ENCODE measurements at regions not wholly inside any gene's neighbourhood (a gene's known extent, or its start where the extent isn't known, plus 50 kb on each side); places are given as distances from the start of the nearest gene placed in this dataset.

GRCh38 chr3:5293207-5293606 is 105.7 kb downstream of the EDEM1 start:
- no peak for ATAC-seq
- peaks cover 0 to 10% (median 0%) of the 10 kb centered on the region in 12 donors for H3K9me3 ChIP-seq
- H3K36me3 ChIP-seq: no peaks in the 10 kb centered on the region
- H3K27ac ChIP-seq: no peak overlapping the region
- intact Hi-C loops (cut with DNase I): no loop called here
- H3K4me3 ChIP-seq: no peak overlapping the region
- TF ChIP-seq CTCF (IDR thresholded peaks at IDR 0.05) (no peak), POLR2A (IDR thresholded peaks at IDR 0.05) (no peak)
- 43 to 62% (median 58%) methylated on average over 2 of the region's 2 CpGs for WGBS, 4 donors
- no peaks in the 10 kb centered on the region for H3K27me3 ChIP-seq
- no peak for DNase-seq
- peaks cover 0 to 4% (median 0%) of the 10 kb centered on the region in 12 donors for H3K4me1 ChIP-seq

GRCh38 chr3:5294356-5294755 is 106.8 kb downstream of the EDEM1 start:
- WGBS, 4 donors: 86 to 94% (median 90%) methylated on average over 4 of the region's 4 CpGs
- TF ChIP-seq POLR2A (IDR thresholded peaks at IDR 0.05): no peak
- no peak for TF ChIP-seq CTCF (IDR thresholded peaks at IDR 0.05)
- no peak for DNase-seq

GRCh38 chr3:5295191-5295690 is 107.7 kb downstream of the EDEM1 start:
- peaks cover 0 to 5% (median 0%) of the 10 kb centered on the region in 12 donors for H3K9me3 ChIP-seq
- intact Hi-C loops (cut with DNase I): no loop called here
- no peaks in the 10 kb centered on the region for H3K27me3 ChIP-seq
- no peak for DNase-seq
- H3K4me3 ChIP-seq: no peak overlapping the region
- peaks cover 0 to 4% (median 0%) of the 10 kb centered on the region in 12 donors for H3K4me1 ChIP-seq
- H3K27ac ChIP-seq: no peak overlapping the region
- WGBS, 4 donors: 76 to 93% (median 79%) methylated on average over 1 of the region's 1 CpG
- ATAC-seq: no peak
- no peaks in the 10 kb centered on the region for H3K36me3 ChIP-seq
- TF ChIP-seq POLR2A (IDR thresholded peaks at IDR 0.05) (no peak), CTCF (IDR thresholded peaks at IDR 0.05) (no peak)

More at GRCh38 chr3:5294356-5294755, 106.8 kb downstream of the EDEM1 start:
- H3K4me1 ChIP-seq: peaks cover 0 to 4% (median 0%) of the 10 kb centered on the region in 12 donors
- H3K9me3 ChIP-seq: peaks cover 0 to 5% (median 0%) of the 10 kb centered on the region in 12 donors
- no peaks in the 10 kb centered on the region for H3K27me3 ChIP-seq
- no peak for ATAC-seq
- intact Hi-C loops (cut with DNase I): no loop called here
- H3K4me3 ChIP-seq: no peak overlapping the region
- H3K36me3 ChIP-seq: no peaks in the 10 kb centered on the region
- no peak overlapping the region for H3K27ac ChIP-seq

- ATAC-seq (no peak), DNase-seq (no peak)
- Histone ChIP-seq H3K9me3 (peaks cover 0 to 5% (median 0%) of the 10 kb centered on the region in 12 donors), H3K4me3 (no peak overlapping the region), H3K27me3 (no peaks in the 10 kb centered on the region), H3K4me1 (peaks cover 0 to 11% (median 0%) of the 10 kb centered on the region in 12 donors), H3K27ac (no peak overlapping the region), H3K36me3 (no peaks in the 10 kb centered on the region)
- intact Hi-C loops (cut with DNase I): no loop called here
- no peak for TF ChIP-seq CTCF (IDR thresholded peaks at IDR 0.05)
- TF ChIP-seq POLR2A (IDR thresholded peaks at IDR 0.05): no peak
- WGBS, 4 donors: 90 to 96% (median 93%) methylated on average over 2 of the region's 2 CpGs
These were observed 108.9 kb downstream of the EDEM1 start for GRCh38 chr3:5296362-5296761.
